ENCODE measurements at regions not wholly inside any gene's neighbourhood (a gene's known extent, or its start where the extent isn't known, plus 50 kb on each side); places are given as distances from the start of the nearest gene placed in this dataset.

- TF ChIP-seq GABPA (IDR thresholded peaks at IDR 0.05; ENCODE audit: low read depth): no peak
- TF ChIP-seq TEAD4 (IDR thresholded peaks at IDR 0.05; ENCODE audit: borderline replicate concordance, insufficient read depth): no peak
- TF ChIP-seq EZH2phosphoT487 (IDR thresholded peaks at IDR 0.05; ENCODE audit: borderline replicate concordance, low read depth): no peak
- no peak for TF ChIP-seq CTCF (IDR thresholded peaks at IDR 0.05)
- TF ChIP-seq RFX5 (IDR thresholded peaks at IDR 0.05; ENCODE audit: low read length): no peak
- no peak for TF ChIP-seq TAF1 (IDR thresholded peaks at IDR 0.05; ENCODE audit: borderline replicate concordance, low read depth, low read length)
- no peak for TF ChIP-seq TCF12 (IDR thresholded peaks at IDR 0.05)
- TF ChIP-seq REST (IDR thresholded peaks at IDR 0.05; ENCODE audit: low read depth, low read length): no peak
- no peak for TF ChIP-seq POLR2AphosphoS5 (IDR thresholded peaks at IDR 0.05; ENCODE audit: low read depth, low read length)
- no peak for TF ChIP-seq JUND (IDR thresholded peaks at IDR 0.05)
- no peak for TF ChIP-seq SIN3A (IDR thresholded peaks at IDR 0.05; ENCODE audit: borderline replicate concordance, low read depth, low read length)
- TF ChIP-seq PBX3 (IDR thresholded peaks at IDR 0.05): no peak
- no peak for TF ChIP-seq CHD2 (IDR thresholded peaks at IDR 0.05; ENCODE audit: low read length, partially characterized antibody)
- TF ChIP-seq MXI1 (IDR thresholded peaks at IDR 0.05; ENCODE audit: low read depth, low read length): peak; percentile 47; the same call in 1 of the 2 replicates
Measured at GRCh38 chr5:87825583-87825982, 412.9 kb upstream of the CCNH start.

All from SK-N-SH (cell line).